Pulmonary artery endothelial cell (primary cell): ENCODE measurements at regions not wholly inside any gene's neighbourhood (a gene's known extent, or its start where the extent isn't known, plus 50 kb on each side); places are given as distances from the start of the nearest gene placed in this dataset.
"Not testable (repeated sequence)": the region's sequence is repeated elsewhere in the genome, so short reads cannot be mapped to it uniquely, and the experiment has no call there.

Experiments used
- DNase-seq: peaks from one replicate; pipeline ENCODE4 v3.0.0-alpha.2; 2011; ENCODE audit warnings: low read depth, low spot score

- no peak for DNase-seq
These were observed 266.4 kb upstream of the NCAM1 start for GRCh38 chr11:112694813-112695212.

- no peak for DNase-seq
These were observed 263.6 kb upstream of the NCAM1 start for GRCh38 chr11:112697391-112698178.

GRCh38 chr11:112705148-112705547, 256.1 kb upstream of the NCAM1 start:
- DNase-seq, result no peak

- DNase-seq, result no peak
These were observed 254.4 kb upstream of the NCAM1 start for GRCh38 chr11:112706863-112707262.

GRCh38 chr11:112714340-112714739, 246.9 kb upstream of the NCAM1 start:
- DNase-seq, result not testable (repeated sequence)

GRCh38 chr11:112715056-112715455, 246.2 kb upstream of the NCAM1 start:
- DNase-seq, result no peak

- DNase-seq, result no peak
These were observed 242.7 kb upstream of the NCAM1 start for GRCh38 chr11:112718483-112718882.

- DNase-seq, result peak; percentile 43
These were observed 241.3 kb upstream of the NCAM1 start for GRCh38 chr11:112719736-112720525.

- DNase-seq, result no peak
These were observed 239.1 kb upstream of the NCAM1 start for GRCh38 chr11:112722148-112722547.

GRCh38 chr11:112722876-112723275, 238.3 kb upstream of the NCAM1 start:
- DNase-seq, result no peak

- no peak for DNase-seq
These were observed 237.3 kb upstream of the NCAM1 start for GRCh38 chr11:112723676-112724495.

GRCh38 chr11:112724496-112724790, 236.8 kb upstream of the NCAM1 start:
- no peak for DNase-seq

- DNase-seq, result no peak
These were observed 235.6 kb upstream of the NCAM1 start for GRCh38 chr11:112725636-112726035.

GRCh38 chr11:112727341-112727841, 233.8 kb upstream of the NCAM1 start:
- no peak for DNase-seq

GRCh38 chr11:112728288-112728687, 232.9 kb upstream of the NCAM1 start:
- no peak for DNase-seq

GRCh38 chr11:112728716-112729115, 232.5 kb upstream of the NCAM1 start:
- no peak for DNase-seq

GRCh38 chr11:112730591-112730990, 230.6 kb upstream of the NCAM1 start:
- DNase-seq, result no peak

- DNase-seq, result no peak
These were observed 229.7 kb upstream of the NCAM1 start for GRCh38 chr11:112731538-112731937.

- no peak for DNase-seq
These were observed 229.2 kb upstream of the NCAM1 start for GRCh38 chr11:112732031-112732430.

GRCh38 chr11:112734207-112734606, 227.0 kb upstream of the NCAM1 start:
- no peak for DNase-seq

- no peak for DNase-seq
These were observed 225.8 kb upstream of the NCAM1 start for GRCh38 chr11:112735470-112735869.

GRCh38 chr11:112744041-112744440, 217.2 kb upstream of the NCAM1 start:
- no peak for DNase-seq
